KMS-11 (cell line): ENCODE measurements at regions not wholly inside any gene's neighbourhood (a gene's known extent, or its start where the extent isn't known, plus 50 kb on each side); places are given as distances from the start of the nearest gene placed in this dataset.

ENCODE experiments used
- H2AFZ ChIP-seq: fragments of 200-600 bp; sonication (generic); 2 replicates; pipeline ENCODE4 v1.6.1; 2016; ENCODE audit warnings: antibody characterized with exemption, mixed run types, low read depth
- H3K27ac ChIP-seq: fragments of 200-600 bp; sonication (generic); 2 replicates; pipeline ENCODE4 v1.6.1; 2016; ENCODE audit warnings: mild to moderate bottlenecking, mixed run types
- H3K27me3 ChIP-seq: fragments of 200-600 bp; sonication (generic); 2 replicates; pipeline ENCODE4 v1.6.1; 2017; ENCODE audit warnings: mild to moderate bottlenecking, low read depth, mixed run types, moderate library complexity; ENCODE audit not compliant: insufficient read depth
- H3K36me3 ChIP-seq: fragments of 200-600 bp; sonication (generic); 2 replicates; pipeline ENCODE4 v1.6.1; 2017; ENCODE audit warnings: mild to moderate bottlenecking, mixed run types; ENCODE audit not compliant: insufficient read depth
- H3K4me1 ChIP-seq: fragments of 200-600 bp; sonication (generic); 2 replicates; pipeline ENCODE4 v1.6.1; 2016; ENCODE audit warnings: mild to moderate bottlenecking, low read depth, mixed run types; ENCODE audit not compliant: poor library complexity, severe bottlenecking
- H3K4me2 ChIP-seq: fragments of 200-600 bp; sonication (generic); 2 replicates; pipeline ENCODE4 v1.7.0; 2016; ENCODE audit warnings: mild to moderate bottlenecking, mixed run types
- H3K4me3 ChIP-seq: fragments of 200-600 bp; sonication (generic); IDR thresholded peaks from 2 replicates; pipeline ENCODE4 v1.6.1; 2017; ENCODE audit warnings: low read depth, low read length, mixed read lengths; ENCODE audit not compliant: insufficient read depth
- H3K79me2 ChIP-seq: fragments of 200-600 bp; sonication (generic); 2 replicates; pipeline ENCODE4 v1.6.1; 2016; ENCODE audit warnings: low read depth, mixed run types; ENCODE audit not compliant: insufficient read depth
- H3K9ac ChIP-seq: fragments of 200-600 bp; sonication (generic); 2 replicates; pipeline ENCODE4 v1.6.1; 2016; ENCODE audit warnings: mild to moderate bottlenecking, mixed run types
- H4K20me1 ChIP-seq: fragments of 200-600 bp; sonication (generic); 2 replicates; pipeline ENCODE4 v1.6.1; 2016; ENCODE audit warnings: mild to moderate bottlenecking, mixed run types; ENCODE audit not compliant: insufficient read depth
- TF ChIP-seq, protein P1 (sequence below): fragments of 200-600 bp; sonication (generic); conservative IDR thresholded peaks from 2 replicates; pipeline ENCODE4 v1.6.1; 2017; ENCODE audit warnings: low read depth, mild to moderate bottlenecking, antibody characterized with exemption, low read length, moderate library complexity, mixed read lengths

DNA sequence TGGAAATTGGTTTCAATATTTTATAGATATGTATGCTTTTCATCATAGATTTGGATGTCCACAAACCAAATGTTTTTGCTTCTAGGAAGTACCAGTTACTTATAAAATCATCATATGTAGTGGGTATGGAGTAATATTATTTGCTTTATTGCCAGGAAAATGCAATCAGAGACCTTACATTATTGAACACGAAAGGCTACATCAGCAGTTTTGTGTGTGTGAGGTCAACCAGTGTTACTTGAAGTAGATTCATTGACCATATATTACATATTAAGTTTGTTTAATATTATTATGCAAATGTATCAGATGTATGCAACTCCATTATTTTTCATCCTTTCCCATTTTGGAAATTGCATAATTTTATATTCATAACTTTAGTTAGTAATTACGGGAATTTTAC, 219.1 kb upstream of the MMADHC start:
- Histone ChIP-seq H3K36me3 (no peaks in the 10 kb centered on the region), H4K20me1 (no peaks in the 10 kb centered on the region), H3K79me2 (no peaks in the 10 kb centered on the region), H3K4me2 (no peak overlapping the region), H3K4me3 (no peak overlapping the region), H3K27ac (no peak overlapping the region), H3K4me1 (no peaks in the 10 kb centered on the region), H3K27me3 (no peaks in the 10 kb centered on the region), H3K9ac (no peak overlapping the region), H2AFZ (no peak overlapping the region)
- TF ChIP-seq, protein P1, sequence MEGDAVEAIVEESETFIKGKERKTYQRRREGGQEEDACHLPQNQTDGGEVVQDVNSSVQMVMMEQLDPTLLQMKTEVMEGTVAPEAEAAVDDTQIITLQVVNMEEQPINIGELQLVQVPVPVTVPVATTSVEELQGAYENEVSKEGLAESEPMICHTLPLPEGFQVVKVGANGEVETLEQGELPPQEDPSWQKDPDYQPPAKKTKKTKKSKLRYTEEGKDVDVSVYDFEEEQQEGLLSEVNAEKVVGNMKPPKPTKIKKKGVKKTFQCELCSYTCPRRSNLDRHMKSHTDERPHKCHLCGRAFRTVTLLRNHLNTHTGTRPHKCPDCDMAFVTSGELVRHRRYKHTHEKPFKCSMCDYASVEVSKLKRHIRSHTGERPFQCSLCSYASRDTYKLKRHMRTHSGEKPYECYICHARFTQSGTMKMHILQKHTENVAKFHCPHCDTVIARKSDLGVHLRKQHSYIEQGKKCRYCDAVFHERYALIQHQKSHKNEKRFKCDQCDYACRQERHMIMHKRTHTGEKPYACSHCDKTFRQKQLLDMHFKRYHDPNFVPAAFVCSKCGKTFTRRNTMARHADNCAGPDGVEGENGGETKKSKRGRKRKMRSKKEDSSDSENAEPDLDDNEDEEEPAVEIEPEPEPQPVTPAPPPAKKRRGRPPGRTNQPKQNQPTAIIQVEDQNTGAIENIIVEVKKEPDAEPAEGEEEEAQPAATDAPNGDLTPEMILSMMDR = no peak

DNA sequence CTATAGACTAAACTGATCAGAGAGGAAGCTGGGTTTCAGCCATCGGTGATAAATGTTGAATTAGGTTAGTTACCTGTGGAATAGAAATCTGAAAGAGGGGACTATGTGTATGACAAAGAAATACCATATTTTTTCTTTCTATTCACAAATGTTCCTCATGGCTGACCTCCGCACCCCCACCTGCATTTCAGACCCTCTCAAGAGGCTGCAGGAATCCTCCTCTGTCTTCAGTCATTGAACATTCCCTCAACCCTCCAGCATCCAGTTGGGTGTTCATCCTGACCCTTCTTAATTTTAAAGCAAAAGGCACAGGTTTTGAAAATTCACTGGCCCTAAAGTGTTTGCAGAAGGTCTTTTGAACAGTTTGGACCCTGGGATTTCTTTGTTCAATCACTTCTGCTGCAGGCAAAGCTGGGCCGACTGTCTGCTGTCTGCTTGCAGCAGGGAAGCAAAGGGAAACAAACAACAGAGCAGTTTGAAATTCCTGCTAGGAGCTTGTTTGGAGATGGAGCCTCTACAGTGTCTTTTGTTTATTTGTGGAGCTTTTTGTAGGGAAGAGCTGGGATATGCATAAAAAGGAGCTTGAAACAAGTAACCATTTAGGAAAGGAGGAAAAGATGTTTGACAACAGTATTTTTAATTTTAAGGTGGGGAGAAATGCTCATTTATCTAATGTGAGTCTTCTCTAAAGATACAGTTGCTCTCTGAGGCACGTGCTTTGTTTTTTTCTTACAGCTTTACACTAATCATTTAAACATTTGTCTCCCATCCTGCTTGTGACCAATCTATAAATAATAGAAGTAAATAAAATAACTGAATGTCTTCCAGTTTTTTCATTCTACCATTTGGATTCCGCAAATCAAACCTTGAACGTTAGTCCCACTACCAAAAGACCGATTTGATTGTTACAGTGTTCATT, 213.3 kb upstream of the MMADHC start:
- Histone ChIP-seq H3K79me2 (no peaks in the 10 kb centered on the region), H4K20me1 (no peaks in the 10 kb centered on the region), H3K27ac (no peak overlapping the region), H3K4me3 (no peak overlapping the region), H3K4me2 (no peak overlapping the region), H2AFZ (no peak overlapping the region), H3K36me3 (no peaks in the 10 kb centered on the region), H3K27me3 (no peaks in the 10 kb centered on the region), H3K9ac (no peak overlapping the region), H3K4me1 (no peaks in the 10 kb centered on the region)
- TF ChIP-seq, protein P1 = no peak

DNA sequence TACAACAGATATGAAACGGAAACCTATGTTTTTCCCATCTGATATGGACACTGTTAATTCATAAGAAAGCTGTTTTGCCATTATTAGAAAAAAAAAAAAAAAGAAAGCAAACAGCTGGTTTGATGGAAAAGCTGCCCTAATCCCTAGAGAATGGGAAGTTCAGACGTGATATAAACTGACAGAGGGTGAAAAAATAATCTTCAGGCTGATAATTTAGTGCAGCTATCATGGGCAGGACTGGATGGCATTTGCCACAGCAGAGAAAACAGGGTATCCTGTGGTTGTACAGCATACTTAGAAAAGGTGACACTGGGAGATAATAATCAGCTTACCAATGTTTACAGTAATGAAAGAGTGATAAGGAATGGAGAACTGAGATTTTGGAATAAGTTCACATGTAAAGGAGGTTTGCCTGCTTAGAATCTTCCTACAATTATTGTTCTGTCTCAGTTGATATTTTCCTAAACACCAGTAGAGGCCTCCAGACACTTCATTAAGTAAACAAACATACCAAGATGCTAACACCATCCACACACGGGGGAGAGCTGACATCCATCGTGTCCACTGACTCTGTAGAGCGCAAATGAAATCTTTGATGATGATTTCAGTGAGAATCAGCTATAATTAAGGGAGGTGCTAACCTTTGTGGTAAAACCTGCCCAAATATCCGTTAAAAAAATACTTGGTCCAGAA, 211.6 kb upstream of the MMADHC start:
- H2AFZ ChIP-seq = no peak overlapping the region
- no peaks in the 10 kb centered on the region for H3K27me3 ChIP-seq
- no peak overlapping the region for H3K9ac ChIP-seq
- H3K4me1 ChIP-seq = no peaks in the 10 kb centered on the region
- H3K27ac ChIP-seq = no peak overlapping the region
- H4K20me1 ChIP-seq = no peaks in the 10 kb centered on the region
- no peak overlapping the region for H3K4me3 ChIP-seq
- H3K36me3 ChIP-seq = no peaks in the 10 kb centered on the region
- H3K4me2 ChIP-seq = no peak overlapping the region
- TF ChIP-seq, protein P1 = peak; percentile 31
- no peaks in the 10 kb centered on the region for H3K79me2 ChIP-seq

DNA sequence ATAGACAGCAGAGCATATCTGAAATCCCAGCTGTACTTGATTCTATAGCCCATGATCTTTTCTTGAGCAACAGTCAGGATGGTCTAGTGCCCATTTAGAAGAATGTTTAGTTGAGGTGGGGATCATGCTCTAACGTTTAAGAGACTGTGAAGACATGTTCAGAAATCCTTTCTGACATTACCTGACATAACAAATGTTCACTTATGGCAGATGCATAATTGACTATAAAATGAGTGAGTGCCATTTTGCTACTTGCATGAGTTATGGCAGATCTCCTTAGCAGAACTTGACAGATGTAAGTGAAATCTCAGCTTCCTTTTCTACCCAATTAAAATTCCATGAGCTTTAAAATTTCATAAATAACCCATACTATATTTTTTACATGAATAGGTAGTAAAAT, 209.5 kb upstream of the MMADHC start:
- no peaks in the 10 kb centered on the region for H3K27me3 ChIP-seq
- no peaks in the 10 kb centered on the region for H3K36me3 ChIP-seq
- H3K4me1 ChIP-seq = no peaks in the 10 kb centered on the region
- H3K79me2 ChIP-seq = no peaks in the 10 kb centered on the region
- no peak overlapping the region for H3K9ac ChIP-seq
- no peak overlapping the region for H3K4me2 ChIP-seq
- H4K20me1 ChIP-seq = no peaks in the 10 kb centered on the region
- no peak overlapping the region for H3K4me3 ChIP-seq
- TF ChIP-seq, protein P1 = no peak
- no peak overlapping the region for H2AFZ ChIP-seq
- H3K27ac ChIP-seq = no peak overlapping the region
